ENCODE measurements at regions not wholly inside any gene's neighbourhood (a gene's known extent, or its start where the extent isn't known, plus 50 kb on each side); places are given as distances from the start of the nearest gene placed in this dataset.
"Not testable (repeated sequence)": the region's sequence is repeated elsewhere in the genome, so short reads cannot be mapped to it uniquely, and the experiment has no call there.

DNA sequence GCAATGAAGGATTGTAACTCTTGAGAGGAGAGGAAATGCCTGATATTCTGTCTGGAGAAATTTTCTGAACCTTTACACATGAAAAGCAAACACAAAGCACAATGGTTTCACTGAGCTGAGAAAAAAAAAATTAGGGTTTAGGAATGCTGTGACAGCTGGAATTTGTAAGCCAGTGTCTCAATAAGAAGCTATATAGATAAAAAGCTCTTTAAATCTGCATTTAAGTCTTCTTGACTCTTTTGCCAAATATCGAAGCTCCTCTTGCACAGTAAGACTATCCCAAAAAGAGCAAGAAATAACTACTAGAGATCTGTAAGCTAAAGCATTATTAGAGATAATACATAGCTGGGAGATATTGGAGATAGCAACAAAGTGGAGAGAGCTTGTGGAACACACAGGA is 1334.0 kb upstream of the CITED2 start:
- no peaks in the 10 kb centered on the region for H3K36me3 ChIP-seq (ENCODE audit: insufficient read depth, low read length)
- no peak overlapping the region for H3K4me3 ChIP-seq (ENCODE audit: low read length)
- no peaks in the 10 kb centered on the region for H3K27me3 ChIP-seq (ENCODE audit: control insufficient read depth, insufficient read depth, low read length)
- H3K9ac ChIP-seq (ENCODE audit: low read depth, low read length) = no peak overlapping the region
- no peak overlapping the region for H3K4me2 ChIP-seq (ENCODE audit: low read length)
- no peaks in the 10 kb centered on the region for H3K9me3 ChIP-seq (replicated peaks; ENCODE audit: low read length)
- no peaks in the 10 kb centered on the region for H3K4me1 ChIP-seq (ENCODE audit: control insufficient read depth, insufficient read depth, low read length)

DNA sequence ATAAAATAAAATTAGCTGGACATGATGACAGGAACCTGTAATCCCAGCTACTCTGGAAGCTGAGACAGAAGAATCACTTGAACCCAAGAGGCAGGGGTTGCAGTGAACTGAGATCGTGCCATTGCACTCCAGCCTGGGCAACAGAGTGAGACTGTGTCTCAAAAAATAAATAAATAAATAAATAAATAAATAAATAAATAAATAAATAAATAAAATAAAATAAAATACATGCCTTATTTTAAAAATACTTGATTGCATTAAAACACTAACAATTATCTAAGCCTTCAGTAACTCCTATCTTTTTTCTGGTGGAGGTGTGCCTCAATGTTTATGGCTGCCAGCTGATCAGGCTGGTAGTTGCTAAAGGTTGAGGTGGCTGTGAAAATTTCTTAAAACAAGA is 1329.6 kb upstream of the CITED2 start:
- H3K27me3 ChIP-seq (ENCODE audit: control insufficient read depth, insufficient read depth, low read length); H3K9me3 ChIP-seq (replicated peaks; ENCODE audit: low read length); H3K4me1 ChIP-seq (ENCODE audit: control insufficient read depth, insufficient read depth, low read length); H3K4me2 ChIP-seq (ENCODE audit: low read length); H3K9ac ChIP-seq (ENCODE audit: low read depth, low read length); H3K4me3 ChIP-seq (ENCODE audit: low read length); H3K36me3 ChIP-seq (ENCODE audit: insufficient read depth, low read length): not testable (repeated sequence)

DNA sequence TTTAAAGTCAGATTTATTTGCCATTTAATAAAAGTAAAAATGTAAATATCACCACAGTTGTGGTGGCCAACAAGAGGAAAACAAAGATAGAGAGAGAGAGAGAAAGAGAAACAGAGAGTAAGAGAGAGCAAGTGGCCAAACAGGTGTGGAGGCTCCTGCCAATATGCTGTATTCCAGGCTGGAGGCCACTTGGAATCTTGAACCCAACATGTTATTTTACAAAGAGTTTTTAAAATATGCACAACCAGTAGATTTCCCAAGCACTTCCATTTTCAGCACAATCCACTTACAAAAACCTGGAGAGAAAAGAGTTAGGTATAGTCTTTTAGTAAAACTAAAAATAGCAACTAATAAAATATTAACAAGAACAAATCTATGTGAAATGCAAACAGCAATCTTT is 1323.1 kb upstream of the CITED2 start:
- Histone ChIP-seq H3K4me1 (ENCODE audit: control insufficient read depth, insufficient read depth, low read length) (no peaks in the 10 kb centered on the region), H3K36me3 (ENCODE audit: insufficient read depth, low read length) (no peaks in the 10 kb centered on the region), H3K9ac (ENCODE audit: low read depth, low read length) (no peak overlapping the region), H3K4me3 (ENCODE audit: low read length) (no peak overlapping the region), H3K4me2 (ENCODE audit: low read length) (no peak overlapping the region), H3K27me3 (ENCODE audit: control insufficient read depth, insufficient read depth, low read length) (no peaks in the 10 kb centered on the region), H3K9me3 (replicated peaks; ENCODE audit: low read length) (no peaks in the 10 kb centered on the region)

DNA sequence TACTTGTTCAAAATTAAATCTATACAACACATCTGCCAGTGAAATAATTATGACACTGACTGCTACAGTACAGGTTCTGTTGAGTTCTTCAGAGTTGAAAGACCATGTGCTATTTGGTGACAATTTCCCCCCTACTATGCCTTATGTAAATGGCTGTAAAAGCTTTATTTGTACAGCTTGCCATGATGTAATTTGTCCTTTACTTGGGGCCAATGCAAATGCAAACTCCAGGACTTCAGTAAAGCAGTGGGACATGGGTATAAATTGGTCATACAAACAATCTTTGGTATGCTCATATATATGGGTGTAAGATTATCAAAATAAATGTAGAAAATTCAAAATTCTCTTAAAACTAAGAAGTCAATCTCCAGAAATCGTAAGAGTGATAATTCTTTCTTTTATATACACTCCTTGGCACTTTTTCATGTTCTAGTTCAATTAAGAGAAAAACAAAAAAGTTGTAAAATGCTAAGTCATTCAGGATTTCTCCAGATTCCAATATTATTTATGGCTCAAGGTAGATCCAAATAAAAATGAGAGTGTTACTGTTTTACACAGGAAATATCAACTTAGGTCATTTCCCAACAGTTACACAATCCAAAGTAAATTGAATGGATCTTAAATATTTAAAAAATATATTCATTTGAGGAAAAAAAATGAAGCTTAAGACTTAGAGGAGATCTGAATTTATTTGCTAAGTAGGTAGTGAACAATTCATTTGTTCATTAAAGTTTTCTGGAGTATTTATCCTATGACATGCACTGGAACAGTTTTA is 1310.5 kb upstream of the CITED2 start:
- no peaks in the 10 kb centered on the region for H3K4me1 ChIP-seq (ENCODE audit: control insufficient read depth, insufficient read depth, low read length)
- no peaks in the 10 kb centered on the region for H3K9me3 ChIP-seq (replicated peaks; ENCODE audit: low read length)
- no peak overlapping the region for H3K4me3 ChIP-seq (ENCODE audit: low read length)
- H3K4me2 ChIP-seq (ENCODE audit: low read length) = no peak overlapping the region
- no peaks in the 10 kb centered on the region for H3K36me3 ChIP-seq (ENCODE audit: insufficient read depth, low read length)
- H3K9ac ChIP-seq (ENCODE audit: low read depth, low read length) = no peak overlapping the region
- no peaks in the 10 kb centered on the region for H3K27me3 ChIP-seq (ENCODE audit: control insufficient read depth, insufficient read depth, low read length)

DNA sequence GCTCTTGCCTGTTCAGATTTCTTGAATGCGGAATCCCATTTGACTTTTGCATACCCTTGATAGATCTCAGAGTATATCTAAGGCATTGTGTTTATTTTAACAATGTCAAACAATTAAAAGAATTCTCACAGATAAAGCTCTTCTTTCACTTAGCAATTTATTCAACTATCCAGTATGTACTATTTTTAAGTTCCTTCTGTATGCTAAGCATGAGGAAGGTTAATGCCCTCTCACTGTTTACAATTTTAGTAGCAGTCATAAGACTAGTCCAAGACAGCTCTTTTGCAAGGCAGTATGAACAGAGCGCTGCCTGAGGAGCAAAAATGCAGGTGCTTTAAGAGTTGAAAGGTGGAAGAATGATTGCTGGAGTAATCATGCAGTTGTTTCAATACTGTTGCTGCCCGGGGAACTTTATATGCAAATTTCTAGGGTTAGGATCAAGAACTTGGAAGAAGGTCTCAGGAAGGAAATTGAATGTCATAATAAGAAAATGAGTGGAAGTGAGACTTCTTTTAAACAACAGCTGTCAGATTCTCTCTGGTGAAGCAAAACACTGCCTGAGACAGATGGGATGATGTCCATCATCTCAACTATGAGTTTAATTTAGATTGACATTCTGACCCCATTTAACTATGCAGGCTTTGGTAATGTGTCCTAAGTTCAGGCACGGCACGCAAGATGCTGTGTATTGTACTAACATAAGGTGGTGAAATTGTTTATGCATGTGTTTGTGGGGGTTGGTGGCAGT is 1303.5 kb upstream of the CITED2 start:
- H3K4me3 ChIP-seq (ENCODE audit: low read length) = no peak overlapping the region
- no peak overlapping the region for H3K9ac ChIP-seq (ENCODE audit: low read depth, low read length)
- no peaks in the 10 kb centered on the region for H3K36me3 ChIP-seq (ENCODE audit: insufficient read depth, low read length)
- H3K9me3 ChIP-seq (replicated peaks; ENCODE audit: low read length) = no peaks in the 10 kb centered on the region
- H3K4me2 ChIP-seq (ENCODE audit: low read length) = no peak overlapping the region
- H3K4me1 ChIP-seq (ENCODE audit: control insufficient read depth, insufficient read depth, low read length) = no peaks in the 10 kb centered on the region
- no peaks in the 10 kb centered on the region for H3K27me3 ChIP-seq (ENCODE audit: control insufficient read depth, insufficient read depth, low read length)

DNA sequence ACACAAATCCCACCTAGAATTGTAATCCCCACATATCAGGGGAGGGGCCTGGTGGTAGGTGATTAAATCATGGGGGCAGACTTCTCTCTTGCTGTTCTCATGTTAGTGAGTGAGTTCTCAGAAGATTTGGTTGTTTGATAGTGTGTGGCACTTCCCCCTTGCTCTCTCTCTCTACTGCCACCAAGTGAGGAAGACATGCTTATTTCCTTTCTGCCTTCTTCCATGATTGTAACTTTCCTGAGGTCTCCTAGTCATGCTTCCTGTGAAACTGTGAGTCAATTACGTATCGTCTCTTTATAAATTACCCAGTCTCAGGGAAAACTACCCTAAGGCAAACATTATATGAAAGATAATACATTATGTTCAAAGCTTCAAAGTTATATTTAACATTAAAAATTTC is 1297.5 kb upstream of the CITED2 start:
- no peak overlapping the region for H3K4me2 ChIP-seq (ENCODE audit: low read length)
- H3K4me1 ChIP-seq (ENCODE audit: control insufficient read depth, insufficient read depth, low read length) = peaks cover 10% of the 10 kb centered on the region
- H3K4me3 ChIP-seq (ENCODE audit: low read length) = no peak overlapping the region
- H3K9ac ChIP-seq (ENCODE audit: low read depth, low read length) = no peak overlapping the region
- H3K36me3 ChIP-seq (ENCODE audit: insufficient read depth, low read length) = no peaks in the 10 kb centered on the region
- H3K9me3 ChIP-seq (replicated peaks; ENCODE audit: low read length) = no peaks in the 10 kb centered on the region
- H3K27me3 ChIP-seq (ENCODE audit: control insufficient read depth, insufficient read depth, low read length) = no peaks in the 10 kb centered on the region

DNA sequence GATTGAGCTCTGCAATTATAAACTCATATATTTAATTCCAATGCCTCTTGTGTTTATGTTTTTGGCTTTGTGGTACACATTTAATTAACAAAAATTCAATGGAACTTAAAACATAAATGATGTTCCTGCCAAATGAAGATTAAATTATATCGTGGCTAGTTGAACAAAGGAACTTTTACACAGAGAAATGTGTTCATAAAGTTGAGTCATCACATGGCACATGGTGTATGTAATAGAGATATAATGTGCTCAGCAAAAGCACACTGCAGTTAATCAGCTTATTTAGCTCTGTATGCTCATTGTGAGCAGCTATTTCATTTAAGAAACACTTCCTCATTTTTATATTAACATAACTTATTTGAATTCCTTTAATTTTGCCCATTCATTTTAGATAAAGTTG is 1295.6 kb upstream of the CITED2 start:
- Histone ChIP-seq H3K4me1 (ENCODE audit: control insufficient read depth, insufficient read depth, low read length) (peaks cover 10% of the 10 kb centered on the region), H3K4me2 (ENCODE audit: low read length) (no peak overlapping the region), H3K27me3 (ENCODE audit: control insufficient read depth, insufficient read depth, low read length) (no peaks in the 10 kb centered on the region), H3K4me3 (ENCODE audit: low read length) (no peak overlapping the region), H3K9ac (ENCODE audit: low read depth, low read length) (no peak overlapping the region), H3K36me3 (ENCODE audit: insufficient read depth, low read length) (no peaks in the 10 kb centered on the region), H3K9me3 (replicated peaks; ENCODE audit: low read length) (no peaks in the 10 kb centered on the region)

DNA sequence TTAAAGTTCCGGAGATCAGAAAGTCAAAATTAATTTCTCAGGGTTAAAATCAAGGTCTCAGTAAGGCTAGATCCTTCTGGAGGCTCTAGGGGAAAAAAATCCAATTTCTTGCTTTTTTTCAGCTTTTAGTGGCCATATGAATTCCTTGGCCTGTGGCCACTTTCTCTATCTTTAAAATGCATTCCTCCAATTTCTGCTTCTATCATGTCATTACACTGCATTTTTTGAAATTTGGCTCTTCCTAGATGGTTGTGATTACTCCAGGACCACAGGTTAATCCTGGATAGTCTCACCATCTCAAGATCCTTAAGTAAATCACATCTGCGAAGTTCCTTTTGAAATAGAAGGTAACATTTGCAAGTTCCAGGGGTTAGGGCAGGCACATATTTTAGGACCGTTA is 1294.9 kb upstream of the CITED2 start:
- H3K4me2 ChIP-seq (ENCODE audit: low read length) = no peak overlapping the region
- no peak overlapping the region for H3K4me3 ChIP-seq (ENCODE audit: low read length)
- no peak overlapping the region for H3K9ac ChIP-seq (ENCODE audit: low read depth, low read length)
- peaks cover 10% of the 10 kb centered on the region for H3K4me1 ChIP-seq (ENCODE audit: control insufficient read depth, insufficient read depth, low read length)
- no peaks in the 10 kb centered on the region for H3K36me3 ChIP-seq (ENCODE audit: insufficient read depth, low read length)
- no peaks in the 10 kb centered on the region for H3K27me3 ChIP-seq (ENCODE audit: control insufficient read depth, insufficient read depth, low read length)
- H3K9me3 ChIP-seq (replicated peaks; ENCODE audit: low read length) = no peaks in the 10 kb centered on the region

DNA sequence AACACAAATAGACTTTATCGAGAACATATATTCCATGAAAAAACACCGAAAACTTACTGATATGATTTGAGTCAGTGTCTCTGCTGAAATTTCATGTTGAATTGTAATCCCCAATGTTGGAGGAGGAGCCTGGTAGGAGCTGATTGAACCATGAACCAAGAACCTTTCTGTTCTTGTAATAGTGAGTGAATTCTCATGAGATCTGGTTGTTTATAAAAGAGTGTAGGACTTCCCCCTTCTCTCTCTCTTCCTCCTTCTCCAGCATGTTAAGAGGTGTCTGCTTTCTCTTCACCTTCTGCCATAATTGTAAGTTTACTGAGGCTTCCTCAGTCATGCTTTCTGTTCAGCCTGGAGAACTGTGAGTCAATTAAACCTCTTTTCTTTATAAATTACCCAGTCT is 1289.3 kb upstream of the CITED2 start:
- Histone ChIP-seq H3K27me3 (ENCODE audit: control insufficient read depth, insufficient read depth, low read length) (no peaks in the 10 kb centered on the region), H3K9me3 (replicated peaks; ENCODE audit: low read length) (no peaks in the 10 kb centered on the region), H3K9ac (ENCODE audit: low read depth, low read length) (no peak overlapping the region), H3K4me3 (ENCODE audit: low read length) (no peak overlapping the region), H3K4me1 (ENCODE audit: control insufficient read depth, insufficient read depth, low read length) (peaks cover 11% of the 10 kb centered on the region), H3K36me3 (ENCODE audit: insufficient read depth, low read length) (no peaks in the 10 kb centered on the region), H3K4me2 (ENCODE audit: low read length) (no peak overlapping the region)

DNA sequence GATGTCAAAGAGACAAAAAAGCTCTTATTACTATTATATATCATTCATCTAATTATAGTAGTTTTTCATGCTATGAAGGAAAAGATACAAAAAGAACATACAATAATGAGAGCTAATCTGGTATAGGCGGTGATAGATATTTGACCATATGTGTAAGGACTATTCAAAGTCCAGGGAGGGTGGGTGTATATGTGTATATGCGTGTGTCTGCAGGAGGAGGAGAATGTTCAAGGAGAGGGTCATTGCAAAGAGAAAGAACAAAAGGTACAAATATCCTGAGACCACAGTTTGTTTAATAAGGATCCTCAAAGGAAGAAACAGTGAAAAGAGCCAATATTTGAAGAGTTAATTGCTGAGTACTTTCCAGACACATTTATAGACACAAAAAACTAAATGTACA is 1288.6 kb upstream of the CITED2 start:
- no peaks in the 10 kb centered on the region for H3K36me3 ChIP-seq (ENCODE audit: insufficient read depth, low read length)
- H3K9me3 ChIP-seq (replicated peaks; ENCODE audit: low read length) = no peaks in the 10 kb centered on the region
- no peak overlapping the region for H3K9ac ChIP-seq (ENCODE audit: low read depth, low read length)
- no peak overlapping the region for H3K4me3 ChIP-seq (ENCODE audit: low read length)
- H3K4me2 ChIP-seq (ENCODE audit: low read length) = no peak overlapping the region
- no peaks in the 10 kb centered on the region for H3K27me3 ChIP-seq (ENCODE audit: control insufficient read depth, insufficient read depth, low read length)
- H3K4me1 ChIP-seq (ENCODE audit: control insufficient read depth, insufficient read depth, low read length) = peaks cover 11% of the 10 kb centered on the region

DNA sequence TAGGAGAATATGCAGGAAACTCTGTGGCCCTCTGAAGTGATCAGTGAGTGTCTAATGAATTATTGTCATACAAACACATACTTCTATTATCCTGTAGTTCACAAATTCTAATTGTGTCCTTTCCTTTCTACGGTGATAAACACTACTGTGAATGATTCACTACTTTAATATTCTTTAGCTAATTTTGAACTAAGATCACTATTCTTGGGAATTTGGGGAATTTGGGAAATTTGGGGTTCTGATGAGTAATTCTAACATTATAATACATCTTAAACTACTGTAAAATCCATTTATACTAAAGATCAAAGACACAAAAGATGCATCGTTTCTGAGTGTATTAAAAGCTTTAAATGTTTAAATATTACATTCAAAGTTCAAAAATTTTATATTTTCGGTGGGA is 1287.2 kb upstream of the CITED2 start:
- no peak overlapping the region for H3K4me3 ChIP-seq (ENCODE audit: low read length)
- no peaks in the 10 kb centered on the region for H3K27me3 ChIP-seq (ENCODE audit: control insufficient read depth, insufficient read depth, low read length)
- H3K36me3 ChIP-seq (ENCODE audit: insufficient read depth, low read length) = no peaks in the 10 kb centered on the region
- H3K9me3 ChIP-seq (replicated peaks; ENCODE audit: low read length) = no peaks in the 10 kb centered on the region
- no peak overlapping the region for H3K4me2 ChIP-seq (ENCODE audit: low read length)
- no peak overlapping the region for H3K9ac ChIP-seq (ENCODE audit: low read depth, low read length)
- peaks cover 11% of the 10 kb centered on the region for H3K4me1 ChIP-seq (ENCODE audit: control insufficient read depth, insufficient read depth, low read length)

DNA sequence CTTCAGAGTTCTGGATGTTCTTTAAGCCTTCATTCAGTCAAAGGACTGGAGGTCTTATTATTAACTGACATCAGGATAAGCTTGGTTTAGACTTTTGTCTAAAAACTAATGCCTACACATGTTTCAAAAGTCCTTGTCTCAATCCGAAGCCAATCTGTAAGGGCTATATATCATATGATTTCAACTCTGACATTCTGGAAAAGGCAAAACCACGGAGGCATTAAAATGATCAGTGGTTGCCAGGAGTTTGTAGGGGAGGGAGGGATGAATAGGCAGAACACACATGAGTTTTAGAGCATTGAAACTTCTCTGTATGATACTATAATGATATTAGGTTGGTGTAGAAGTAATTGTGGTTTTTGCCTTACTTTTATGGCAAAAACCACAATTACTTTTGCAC is 1285.8 kb upstream of the CITED2 start:
- Histone ChIP-seq H3K36me3 (ENCODE audit: insufficient read depth, low read length) (no peaks in the 10 kb centered on the region), H3K4me2 (ENCODE audit: low read length) (no peak overlapping the region), H3K4me3 (ENCODE audit: low read length) (no peak overlapping the region), H3K4me1 (ENCODE audit: control insufficient read depth, insufficient read depth, low read length) (peaks cover 11% of the 10 kb centered on the region), H3K9me3 (replicated peaks; ENCODE audit: low read length) (no peaks in the 10 kb centered on the region), H3K9ac (ENCODE audit: low read depth, low read length) (no peak overlapping the region), H3K27me3 (ENCODE audit: control insufficient read depth, insufficient read depth, low read length) (no peaks in the 10 kb centered on the region)

Data from skeletal muscle satellite cell (primary cell).